ENCODE measurements at regions not wholly inside any gene's neighbourhood (a gene's known extent, or its start where the extent isn't known, plus 50 kb on each side); places are given as distances from the start of the nearest gene placed in this dataset.

DNA sequence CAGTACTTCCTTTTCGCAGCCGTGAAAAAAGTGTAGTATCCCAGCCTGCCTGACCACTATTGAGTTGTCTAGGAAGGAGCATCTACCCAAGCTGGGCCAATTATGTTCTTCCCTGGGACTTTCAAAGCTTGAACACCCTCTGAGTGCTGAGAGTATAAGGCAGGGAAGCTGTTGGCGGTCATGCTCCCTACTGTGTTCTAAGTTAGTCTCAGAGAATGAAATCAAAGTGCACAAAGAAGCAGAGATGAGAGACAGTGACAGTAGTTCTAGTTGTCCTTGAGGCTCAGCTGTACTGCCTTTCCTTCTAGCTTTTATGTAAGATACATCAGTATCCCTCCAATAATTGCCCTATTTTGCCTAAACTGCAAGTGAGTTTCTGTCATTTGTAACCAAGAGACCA lies 427.1 kb upstream of the SEL1L start:
- DNase-seq, result no peak
- no peak overlapping the region for H2BK15ac ChIP-seq (ENCODE audit: low read depth, poor library complexity, severe bottlenecking)
- no peaks in the 10 kb centered on the region for H3K27me3 ChIP-seq (ENCODE audit: control insufficient read depth in 1 of 2, insufficient read depth in 1 of 2, low read length in 2 of 2)
- H2BK5ac ChIP-seq (ENCODE audit: low read depth, low read length, poor library complexity, severe bottlenecking), result no peak overlapping the region
- no peak overlapping the region for H3K23ac ChIP-seq (ENCODE audit: low read length in 2 of 2)
- no peak overlapping the region for H3K18ac ChIP-seq (ENCODE audit: low read depth in 1 of 2, low read length in 2 of 2)
- 83% methylated on average over 3 of the region's 3 CpGs for WGBS
- H3K4me1 ChIP-seq (ENCODE audit: control insufficient read depth, insufficient read depth, low read depth, low read length), result no peaks in the 10 kb centered on the region
- no peak overlapping the region for H3K4me3 ChIP-seq (ENCODE audit: insufficient read depth in 1 of 2, low read depth in 1 of 2, low read length in 2 of 2)
- no peak overlapping the region for H3K27ac ChIP-seq (ENCODE audit: low read length, poor library complexity, severe bottlenecking)
- no peaks in the 10 kb centered on the region for H3K79me1 ChIP-seq (replicated peaks; ENCODE audit: low read length, poor library complexity, severe bottlenecking)
- H2BK120ac ChIP-seq (ENCODE audit: low read depth, low read length), result no peak overlapping the region
- no peak overlapping the region for H3K9ac ChIP-seq (ENCODE audit: low read length)
- no peaks in the 10 kb centered on the region for H3K36me3 ChIP-seq (ENCODE audit: control insufficient read depth in 1 of 2, insufficient read depth in 2 of 2, low read depth in 1 of 2, low read length in 2 of 2)
- no peak overlapping the region for H4K8ac ChIP-seq (ENCODE audit: low read length)
- no peak overlapping the region for H3K4ac ChIP-seq (ENCODE audit: low read depth in 1 of 2, low read length in 2 of 2)
- H3K14ac ChIP-seq (ENCODE audit: low read length in 2 of 2), result no peak overlapping the region
- no peaks in the 10 kb centered on the region for H3K9me3 ChIP-seq (ENCODE audit: control insufficient read depth, low read length)
- no peak overlapping the region for H3K4me2 ChIP-seq (ENCODE audit: low read length, poor library complexity, severe bottlenecking)
- no peak overlapping the region for H2BK12ac ChIP-seq (ENCODE audit: low read length in 2 of 2)
- H2AK5ac ChIP-seq (ENCODE audit: low read length, severe bottlenecking), result no peak overlapping the region
- H2AFZ ChIP-seq (ENCODE audit: low read depth, low read length), result no peak overlapping the region
- H4K91ac ChIP-seq (ENCODE audit: low read length), result no peak overlapping the region

DNA sequence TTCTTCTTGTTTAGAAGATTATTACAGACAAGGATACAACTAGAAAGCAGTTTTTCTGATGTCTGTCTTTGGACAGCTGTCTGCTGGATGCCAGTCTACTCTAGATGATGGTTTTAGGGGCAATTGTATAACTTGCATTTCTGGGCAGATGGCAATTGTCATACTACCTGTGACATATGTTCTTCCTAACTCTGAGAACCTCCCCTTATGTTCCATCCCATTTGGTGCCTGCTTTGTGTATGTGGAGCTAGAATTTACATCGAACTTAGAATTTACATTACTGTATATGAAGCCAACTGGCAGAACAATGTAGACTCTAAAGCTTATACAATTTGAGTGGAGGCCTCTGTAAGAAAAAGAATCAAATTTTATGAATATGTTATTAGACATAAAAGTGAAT lies 430.2 kb upstream of the SEL1L start:
- Histone ChIP-seq H2AK5ac (ENCODE audit: low read length, severe bottlenecking) (no peak overlapping the region), H2BK12ac (ENCODE audit: low read length in 2 of 2) (no peak overlapping the region), H3K27ac (ENCODE audit: low read length, poor library complexity, severe bottlenecking) (no peak overlapping the region), H3K36me3 (ENCODE audit: control insufficient read depth in 1 of 2, insufficient read depth in 2 of 2, low read depth in 1 of 2, low read length in 2 of 2) (no peaks in the 10 kb centered on the region), H4K91ac (ENCODE audit: low read length) (no peak overlapping the region), H2BK15ac (ENCODE audit: low read depth, poor library complexity, severe bottlenecking) (no peak overlapping the region), H2BK5ac (ENCODE audit: low read depth, low read length, poor library complexity, severe bottlenecking) (no peak overlapping the region), H3K23ac (ENCODE audit: low read length in 2 of 2) (no peak overlapping the region), H3K4me2 (ENCODE audit: low read length, poor library complexity, severe bottlenecking) (no peak overlapping the region), H2BK120ac (ENCODE audit: low read depth, low read length) (no peak overlapping the region), H3K27me3 (ENCODE audit: control insufficient read depth in 1 of 2, insufficient read depth in 1 of 2, low read length in 2 of 2) (no peaks in the 10 kb centered on the region), H3K79me1 (replicated peaks; ENCODE audit: low read length, poor library complexity, severe bottlenecking) (no peaks in the 10 kb centered on the region), H3K18ac (ENCODE audit: low read depth in 1 of 2, low read length in 2 of 2) (no peak overlapping the region), H3K9ac (ENCODE audit: low read length) (no peak overlapping the region), H3K14ac (ENCODE audit: low read length in 2 of 2) (no peak overlapping the region), H4K8ac (ENCODE audit: low read length) (no peak overlapping the region), H3K4ac (ENCODE audit: low read depth in 1 of 2, low read length in 2 of 2) (no peak overlapping the region), H3K4me1 (ENCODE audit: control insufficient read depth, insufficient read depth, low read depth, low read length) (no peaks in the 10 kb centered on the region), H2AFZ (ENCODE audit: low read depth, low read length) (no peak overlapping the region), H3K9me3 (ENCODE audit: control insufficient read depth, low read length) (peaks cover under 1% of the 10 kb centered on the region), H3K4me3 (ENCODE audit: insufficient read depth in 1 of 2, low read depth in 1 of 2, low read length in 2 of 2) (no peak overlapping the region)
- WGBS, result no CpG with 5 or more reads among the region's 1 CpG
- no peak for DNase-seq

DNA sequence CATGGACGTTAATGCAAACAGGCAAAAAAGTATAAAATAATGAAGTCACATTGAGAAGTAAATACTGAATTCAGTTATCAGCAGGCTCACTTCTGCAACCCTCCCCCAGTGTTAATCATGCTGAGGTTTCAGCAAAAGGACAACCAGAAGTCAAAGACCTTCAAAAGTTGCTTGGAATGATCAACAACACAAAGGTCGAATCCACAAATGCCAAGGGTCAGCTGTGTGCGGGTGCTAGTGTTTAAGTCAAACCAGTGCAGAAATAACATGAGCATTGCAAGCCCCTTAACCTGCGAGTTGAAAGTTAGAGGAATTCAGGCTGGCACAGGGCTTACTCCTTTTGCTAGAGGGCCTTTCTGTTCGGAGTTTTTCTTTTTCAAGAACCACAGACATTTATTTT lies 436.7 kb upstream of the SEL1L start:
- 81% methylated on average over 4 of the region's 5 CpGs for WGBS
- H2BK120ac ChIP-seq (ENCODE audit: low read depth, low read length), result no peak overlapping the region
- no peaks in the 10 kb centered on the region for H3K79me1 ChIP-seq (replicated peaks; ENCODE audit: low read length, poor library complexity, severe bottlenecking)
- no peak overlapping the region for H3K23ac ChIP-seq (ENCODE audit: low read length in 2 of 2)
- H3K4me1 ChIP-seq (ENCODE audit: control insufficient read depth, insufficient read depth, low read depth, low read length), result no peaks in the 10 kb centered on the region
- H4K8ac ChIP-seq (ENCODE audit: low read length), result no peak overlapping the region
- no peak overlapping the region for H2AFZ ChIP-seq (ENCODE audit: low read depth, low read length)
- no peak for DNase-seq
- H3K36me3 ChIP-seq (ENCODE audit: control insufficient read depth in 1 of 2, insufficient read depth in 2 of 2, low read depth in 1 of 2, low read length in 2 of 2), result no peaks in the 10 kb centered on the region
- H3K27me3 ChIP-seq (ENCODE audit: control insufficient read depth in 1 of 2, insufficient read depth in 1 of 2, low read length in 2 of 2), result no peaks in the 10 kb centered on the region
- no peak overlapping the region for H4K91ac ChIP-seq (ENCODE audit: low read length)
- H3K18ac ChIP-seq (ENCODE audit: low read depth in 1 of 2, low read length in 2 of 2), result no peak overlapping the region
- no peak overlapping the region for H2AK5ac ChIP-seq (ENCODE audit: low read length, severe bottlenecking)
- no peak overlapping the region for H3K27ac ChIP-seq (ENCODE audit: low read length, poor library complexity, severe bottlenecking)
- H2BK5ac ChIP-seq (ENCODE audit: low read depth, low read length, poor library complexity, severe bottlenecking), result no peak overlapping the region
- no peak overlapping the region for H3K4me3 ChIP-seq (ENCODE audit: insufficient read depth in 1 of 2, low read depth in 1 of 2, low read length in 2 of 2)
- H2BK15ac ChIP-seq (ENCODE audit: low read depth, poor library complexity, severe bottlenecking), result no peak overlapping the region
- no peak overlapping the region for H3K14ac ChIP-seq (ENCODE audit: low read length in 2 of 2)
- H2BK12ac ChIP-seq (ENCODE audit: low read length in 2 of 2), result no peak overlapping the region
- H3K4me2 ChIP-seq (ENCODE audit: low read length, poor library complexity, severe bottlenecking), result no peak overlapping the region
- H3K9ac ChIP-seq (ENCODE audit: low read length), result no peak overlapping the region
- no peak overlapping the region for H3K4ac ChIP-seq (ENCODE audit: low read depth in 1 of 2, low read length in 2 of 2)
- H3K9me3 ChIP-seq (ENCODE audit: control insufficient read depth, low read length), result peaks cover 4% of the 10 kb centered on the region

DNA sequence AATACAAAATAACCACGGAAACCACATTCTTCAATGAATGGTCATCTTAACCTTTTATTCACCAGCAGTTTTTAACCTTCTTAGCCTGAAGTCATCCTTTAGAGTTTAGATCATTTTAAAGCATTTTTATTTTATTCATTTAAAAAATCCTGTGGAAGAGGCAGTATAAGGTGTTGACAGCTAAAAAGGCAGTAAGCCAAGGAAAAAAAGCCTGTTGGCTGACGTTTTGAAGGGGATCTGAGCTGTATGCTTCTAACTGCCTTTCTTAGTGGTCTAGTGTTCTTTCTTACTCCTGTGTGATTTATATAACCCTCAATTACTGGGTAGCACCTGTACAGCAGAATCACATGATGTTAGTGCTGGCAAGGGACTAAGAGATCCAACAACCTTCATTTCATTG lies 438.3 kb upstream of the SEL1L start:
- Histone ChIP-seq H2BK12ac (ENCODE audit: low read length in 2 of 2) (no peak overlapping the region), H3K4ac (ENCODE audit: low read depth in 1 of 2, low read length in 2 of 2) (no peak overlapping the region), H3K36me3 (ENCODE audit: control insufficient read depth in 1 of 2, insufficient read depth in 2 of 2, low read depth in 1 of 2, low read length in 2 of 2) (no peaks in the 10 kb centered on the region), H3K79me1 (replicated peaks; ENCODE audit: low read length, poor library complexity, severe bottlenecking) (no peaks in the 10 kb centered on the region), H3K23ac (ENCODE audit: low read length in 2 of 2) (no peak overlapping the region), H3K4me3 (ENCODE audit: insufficient read depth in 1 of 2, low read depth in 1 of 2, low read length in 2 of 2) (no peak overlapping the region), H3K27ac (ENCODE audit: low read length, poor library complexity, severe bottlenecking) (no peak overlapping the region), H2AK5ac (ENCODE audit: low read length, severe bottlenecking) (no peak overlapping the region), H2BK5ac (ENCODE audit: low read depth, low read length, poor library complexity, severe bottlenecking) (no peak overlapping the region), H2AFZ (ENCODE audit: low read depth, low read length) (no peak overlapping the region), H2BK120ac (ENCODE audit: low read depth, low read length) (no peak overlapping the region), H3K9ac (ENCODE audit: low read length) (no peak overlapping the region), H3K4me2 (ENCODE audit: low read length, poor library complexity, severe bottlenecking) (no peak overlapping the region), H4K91ac (ENCODE audit: low read length) (no peak overlapping the region), H3K18ac (ENCODE audit: low read depth in 1 of 2, low read length in 2 of 2) (no peak overlapping the region), H3K27me3 (ENCODE audit: control insufficient read depth in 1 of 2, insufficient read depth in 1 of 2, low read length in 2 of 2) (no peaks in the 10 kb centered on the region), H4K8ac (ENCODE audit: low read length) (no peak overlapping the region), H3K4me1 (ENCODE audit: control insufficient read depth, insufficient read depth, low read depth, low read length) (no peaks in the 10 kb centered on the region), H3K14ac (ENCODE audit: low read length in 2 of 2) (no peak overlapping the region), H3K9me3 (ENCODE audit: control insufficient read depth, low read length) (peaks cover 4% of the 10 kb centered on the region), H2BK15ac (ENCODE audit: low read depth, poor library complexity, severe bottlenecking) (no peak overlapping the region)
- 75% methylated on average over 1 of the region's 2 CpGs for WGBS
- DNase-seq, result no peak
